Tibial nerve (tissue), 4 donors: ENCODE measurements at regions not wholly inside any gene's neighbourhood (a gene's known extent, or its start where the extent isn't known, plus 50 kb on each side); places are given as distances from the start of the nearest gene placed in this dataset.

Experiments
- DNase-seq, 2 donors: peaks; one replicate each; pipeline ENCODE4 v3.0.0-alpha.2; 2019; ENCODE audit warnings: low spot score in 2 of 2
- H3K27ac ChIP-seq, 4 donors: fragments of 200-600 bp; sonication (generic) in 3 of 4; one replicate each; pipeline ENCODE4 v1.5.1; 2017 to 2019; ENCODE audit warnings: mild to moderate bottlenecking in 1 of 4
- H3K27me3 ChIP-seq, 2 donors: fragments of 200-600 bp; sonication (generic) in 1 of 2; one replicate each; pipeline versions ENCODE4 v1.5.1 to v1.6.0; 2017 to 2019
- H3K36me3 ChIP-seq, 3 donors: fragments of 200-600 bp; sonication (generic); one replicate each; pipeline ENCODE4 v1.5.1; 2018 to 2019
- H3K4me1 ChIP-seq, 4 donors: fragments of 200-600 bp; sonication (generic) in 3 of 4; one replicate each; pipeline ENCODE4 v1.5.1; 2017 to 2019
- H3K4me3 ChIP-seq, 4 donors: fragments of 200-600 bp; sonication (generic) in 3 of 4; one replicate each; pipeline ENCODE4 v1.5.1; 2017 to 2019; ENCODE audit warnings: mild to moderate bottlenecking in 1 of 4, moderate library complexity in 1 of 4
- H3K9me3 ChIP-seq, 4 donors: fragments of 200-600 bp; sonication (generic) in 3 of 4; one replicate each; pipeline ENCODE4 v1.5.1; 2017 to 2019
- EP300 ChIP-seq, 2 donors: sonication (generic); formaldehyde crosslinking; IDR thresholded peaks; one replicate each; pipeline ENCODE4 v1.6.1; 2017; ENCODE audit warnings: antibody characterized with exemption in 2 of 2, mild to moderate bottlenecking in 1 of 2
- POLR2A ChIP-seq, 2 donors: fragments of 450-650 bp; IDR thresholded peaks; one replicate each; pipeline ENCODE4 v1.6.1; 2017; ENCODE audit warnings: antibody characterized with exemption in 2 of 2, mild to moderate bottlenecking in 2 of 2, moderate library complexity in 2 of 2
- WGBS, 2 donors: methylation state at CpG; one replicate each; pipeline ENCODE4 v1.1.5; 2018; 5-methylcytosine and 5-hydroxymethylcytosine counted together
- TF ChIP-seq, protein P1 (sequence below), 5 experiments: fragments of 200-600 bp in 3 of 5; fragments of 450-650 bp in 2 of 5; sonication (generic) in 3 of 5; IDR thresholded peaks; one replicate each; pipeline ENCODE4 v1.5.1; 2016 to 2019; ENCODE audit warnings: antibody characterized with exemption in 5 of 5, mild to moderate bottlenecking in 3 of 5, moderate library complexity in 2 of 5

DNA sequence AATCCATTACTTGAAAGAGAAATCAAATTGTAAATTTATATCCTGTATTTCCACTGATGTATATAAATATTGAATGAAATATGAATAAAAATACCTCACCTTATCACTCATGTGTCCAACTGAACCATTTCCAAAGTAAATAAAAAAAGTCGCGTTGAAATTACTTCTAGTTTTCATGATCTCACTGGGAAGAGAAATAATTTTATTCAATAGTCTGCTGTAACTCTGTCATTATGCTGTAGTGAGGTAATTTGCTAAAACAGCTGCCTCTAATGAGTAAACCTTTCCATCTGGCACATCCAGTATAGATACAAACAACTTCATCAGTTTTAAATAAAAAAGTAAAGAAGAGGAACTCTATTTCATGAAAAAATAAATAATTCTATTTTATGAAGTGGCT is 611.5 kb downstream of the ZNF608 start:
- H3K9me3 ChIP-seq: no peaks in the 10 kb centered on the region
- no peak overlapping the region for H3K4me3 ChIP-seq
- H3K27ac ChIP-seq: no peak overlapping the region
- H3K27me3 ChIP-seq: no peaks in the 10 kb centered on the region
- H3K36me3 ChIP-seq: no peaks in the 10 kb centered on the region
- no peaks in the 10 kb centered on the region for H3K4me1 ChIP-seq
- TF ChIP-seq, protein P1, sequence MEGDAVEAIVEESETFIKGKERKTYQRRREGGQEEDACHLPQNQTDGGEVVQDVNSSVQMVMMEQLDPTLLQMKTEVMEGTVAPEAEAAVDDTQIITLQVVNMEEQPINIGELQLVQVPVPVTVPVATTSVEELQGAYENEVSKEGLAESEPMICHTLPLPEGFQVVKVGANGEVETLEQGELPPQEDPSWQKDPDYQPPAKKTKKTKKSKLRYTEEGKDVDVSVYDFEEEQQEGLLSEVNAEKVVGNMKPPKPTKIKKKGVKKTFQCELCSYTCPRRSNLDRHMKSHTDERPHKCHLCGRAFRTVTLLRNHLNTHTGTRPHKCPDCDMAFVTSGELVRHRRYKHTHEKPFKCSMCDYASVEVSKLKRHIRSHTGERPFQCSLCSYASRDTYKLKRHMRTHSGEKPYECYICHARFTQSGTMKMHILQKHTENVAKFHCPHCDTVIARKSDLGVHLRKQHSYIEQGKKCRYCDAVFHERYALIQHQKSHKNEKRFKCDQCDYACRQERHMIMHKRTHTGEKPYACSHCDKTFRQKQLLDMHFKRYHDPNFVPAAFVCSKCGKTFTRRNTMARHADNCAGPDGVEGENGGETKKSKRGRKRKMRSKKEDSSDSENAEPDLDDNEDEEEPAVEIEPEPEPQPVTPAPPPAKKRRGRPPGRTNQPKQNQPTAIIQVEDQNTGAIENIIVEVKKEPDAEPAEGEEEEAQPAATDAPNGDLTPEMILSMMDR (IDR thresholded peaks at IDR 0.05): no peak
- TF ChIP-seq POLR2A (IDR thresholded peaks at IDR 0.05) (no peak), EP300 (IDR thresholded peaks at IDR 0.05) (no peak)
- no peak for DNase-seq
- 49 to 56% methylated on average over 2 of the region's 2 CpGs for WGBS, 2 donors

DNA sequence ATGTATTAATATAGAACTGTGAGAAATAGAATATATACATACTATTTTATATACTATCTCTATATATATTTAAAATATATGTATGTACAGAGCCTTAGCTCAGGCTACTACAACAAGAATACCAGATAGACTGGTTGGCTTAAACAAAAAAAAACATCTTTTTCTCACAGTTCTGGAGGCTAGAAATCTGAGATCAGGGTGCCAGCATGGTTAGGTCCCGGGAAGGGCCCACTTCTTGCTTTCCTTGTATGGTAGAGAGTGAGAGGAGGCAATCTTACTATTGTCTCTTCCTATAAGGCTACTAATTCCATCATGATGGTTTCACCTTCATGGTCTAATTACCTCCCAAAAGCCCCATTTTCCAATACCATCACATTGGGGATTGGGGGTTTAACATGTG is 613.0 kb downstream of the ZNF608 start:
- H3K27me3 ChIP-seq: no peaks in the 10 kb centered on the region
- H3K4me3 ChIP-seq: no peak overlapping the region
- 100% methylated on average over 1 of the region's 1 CpG for WGBS, 2 donors
- no peak for TF ChIP-seq EP300 (IDR thresholded peaks at IDR 0.05)
- TF ChIP-seq, protein P1 (IDR thresholded peaks at IDR 0.05): no peak
- TF ChIP-seq POLR2A (IDR thresholded peaks at IDR 0.05): no peak
- H3K27ac ChIP-seq: no peak overlapping the region
- no peak for DNase-seq
- H3K4me1 ChIP-seq: no peaks in the 10 kb centered on the region
- no peaks in the 10 kb centered on the region for H3K9me3 ChIP-seq
- H3K36me3 ChIP-seq: no peaks in the 10 kb centered on the region

DNA sequence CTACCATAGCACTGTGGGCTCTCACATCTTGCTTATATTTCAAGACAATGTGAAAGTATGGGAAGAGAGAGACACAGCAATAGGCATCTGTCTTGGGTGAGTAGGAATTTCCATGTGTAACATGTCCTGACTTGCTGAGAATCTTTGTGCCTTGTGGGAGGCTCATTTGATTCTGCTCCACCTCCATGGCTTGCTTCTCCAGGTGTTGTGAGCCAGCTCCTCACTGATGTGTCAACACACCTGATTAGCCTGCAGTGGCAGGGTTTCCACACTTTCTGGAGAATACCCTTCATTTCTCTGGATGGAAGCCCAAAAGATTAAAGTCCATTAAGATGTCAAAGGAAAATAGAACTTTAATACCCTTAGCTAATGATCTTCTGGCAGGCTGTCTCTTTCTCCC is 613.6 kb downstream of the ZNF608 start:
- Histone ChIP-seq H3K27me3 (no peaks in the 10 kb centered on the region), H3K36me3 (no peaks in the 10 kb centered on the region), H3K4me1 (peaks cover 0 to 1% (median 0%) of the 10 kb centered on the region in 4 donors), H3K27ac (no peak overlapping the region), H3K9me3 (no peaks in the 10 kb centered on the region), H3K4me3 (no peak overlapping the region)
- no peak for DNase-seq
- no peak for TF ChIP-seq POLR2A (IDR thresholded peaks at IDR 0.05)
- TF ChIP-seq, protein P1 (IDR thresholded peaks at IDR 0.05): no peak
- no peak for TF ChIP-seq EP300 (IDR thresholded peaks at IDR 0.05)

DNA sequence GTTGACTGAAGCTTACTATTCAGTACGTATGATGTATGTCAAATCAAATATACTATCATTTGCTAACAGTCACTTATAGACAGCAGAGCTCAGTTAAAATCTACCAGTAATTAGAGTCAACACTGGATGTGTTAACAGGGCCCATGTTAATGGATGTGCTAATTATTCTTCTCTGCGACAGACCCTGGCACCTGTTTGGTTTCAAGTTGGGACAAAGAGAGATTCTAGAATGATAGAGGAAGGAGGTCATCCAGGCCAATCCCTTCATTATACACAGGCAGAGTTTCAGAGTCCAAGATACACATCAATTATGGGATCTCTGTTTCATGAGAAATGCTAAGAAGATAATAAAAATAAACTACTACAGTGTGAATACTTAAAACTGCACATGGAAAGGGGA is 615.0 kb downstream of the ZNF608 start:
- no peaks in the 10 kb centered on the region for H3K27me3 ChIP-seq
- no peak overlapping the region for H3K27ac ChIP-seq
- H3K4me3 ChIP-seq: no peak overlapping the region
- H3K36me3 ChIP-seq: no peaks in the 10 kb centered on the region
- H3K9me3 ChIP-seq: no peaks in the 10 kb centered on the region
- no peak for DNase-seq
- TF ChIP-seq, protein P1 (IDR thresholded peaks at IDR 0.05): no peak
- TF ChIP-seq EP300 (IDR thresholded peaks at IDR 0.05): no peak
- no peak for TF ChIP-seq POLR2A (IDR thresholded peaks at IDR 0.05)
- 65 to 86% methylated on average over 2 of the region's 2 CpGs for WGBS, 2 donors
- peaks cover 0 to 8% (median 0%) of the 10 kb centered on the region in 4 donors for H3K4me1 ChIP-seq

DNA sequence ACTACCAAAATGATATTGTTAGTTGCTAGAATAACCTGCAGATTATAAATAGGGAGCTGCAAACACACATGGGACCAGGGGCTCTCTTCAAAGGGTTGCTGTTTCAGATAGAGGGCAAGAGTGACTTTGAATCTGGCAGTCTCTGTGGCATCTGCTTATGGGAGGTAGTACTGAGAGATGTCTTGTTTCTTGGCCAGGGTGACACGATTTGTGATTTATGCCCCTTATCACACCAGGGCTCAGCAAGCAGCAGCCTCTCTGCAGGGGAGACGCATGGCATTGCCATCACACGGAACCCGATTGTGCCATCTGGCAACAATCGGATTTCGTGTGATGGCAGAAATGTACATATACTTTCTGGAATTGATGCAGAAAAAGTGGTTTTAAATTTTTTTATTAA is 615.6 kb downstream of the ZNF608 start:
- TF ChIP-seq POLR2A (IDR thresholded peaks at IDR 0.05) (no peak), EP300 (IDR thresholded peaks at IDR 0.05) (no peak)
- TF ChIP-seq, protein P1 (IDR thresholded peaks at IDR 0.05): no peak
- Histone ChIP-seq H3K4me3 (no peak overlapping the region), H3K27me3 (no peaks in the 10 kb centered on the region), H3K36me3 (no peaks in the 10 kb centered on the region), H3K27ac (no peak overlapping the region), H3K4me1 (peaks cover 0 to 8% (median 0%) of the 10 kb centered on the region in 4 donors), H3K9me3 (no peaks in the 10 kb centered on the region)
- DNase-seq: no peak
- 91 to 98% methylated on average over 6 of the region's 6 CpGs for WGBS, 2 donors
